NB4 (cell line): ENCODE measurements at regions not wholly inside any gene's neighbourhood (a gene's known extent, or its start where the extent isn't known, plus 50 kb on each side); places are given as distances from the start of the nearest gene placed in this dataset.

Experiments
- DNase-seq: peaks from one replicate; pipeline ENCODE4 v3.0.0; 2010; ENCODE audit warnings: low read depth
- H3K4me3 ChIP-seq: one replicate; pipeline ENCODE4 v1.5.1; 2011; ENCODE audit warnings: mild to moderate bottlenecking, low read depth, low read length, moderate library complexity
- CTCF ChIP-seq: IDR thresholded peaks from one replicate; pipeline ENCODE4 v1.5.1; 2012; ENCODE audit warnings: low read depth, low read length
- MAX ChIP-seq: IDR thresholded peaks from 2 replicates; pipeline ENCODE4 v1.6.1; 2011; ENCODE audit warnings: low read depth, low read length
- MYC ChIP-seq: IDR thresholded peaks from 2 replicates; pipeline ENCODE4 v1.6.1; 2011; ENCODE audit warnings: low read depth, low read length
- POLR2A ChIP-seq: IDR thresholded peaks from 2 replicates; pipeline ENCODE4 v1.6.1; 2011; ENCODE audit warnings: mild to moderate bottlenecking; ENCODE audit not compliant: insufficient read length; ENCODE audit errors: extremely low read depth

GRCh38 chr1:96355961-96356360, 365.6 kb upstream of the PTBP2 start:
- TF ChIP-seq MAX, result no peak
- no peak overlapping the region for H3K4me3 ChIP-seq
- DNase-seq, result no peak

- DNase-seq, result no peak
- no peak overlapping the region for H3K4me3 ChIP-seq
- no peak for TF ChIP-seq POLR2A
- no peak for TF ChIP-seq MYC
- no peak for TF ChIP-seq CTCF
- no peak for TF ChIP-seq MAX
Measured at GRCh38 chr1:96357141-96357765, 364.3 kb upstream of the PTBP2 start.

- H3K4me3 ChIP-seq, result no peak overlapping the region
- no peak for DNase-seq
- TF ChIP-seq POLR2A (no peak), MYC (no peak), MAX (no peak), CTCF (no peak)
Measured at GRCh38 chr1:96358057-96358456, 363.5 kb upstream of the PTBP2 start.

GRCh38 chr1:96360036-96360795, 361.4 kb upstream of the PTBP2 start:
- TF ChIP-seq CTCF, result no peak
- no peak for TF ChIP-seq POLR2A
- no peak for TF ChIP-seq MAX
- no peak for TF ChIP-seq MYC
- DNase-seq, result no peak
- no peak overlapping the region for H3K4me3 ChIP-seq

GRCh38 chr1:96361271-96361856, 360.2 kb upstream of the PTBP2 start:
- H3K4me3 ChIP-seq, result no peak overlapping the region
- TF ChIP-seq POLR2A (no peak), CTCF (no peak), MYC (no peak), MAX (no peak)
- peak; percentile 30 for DNase-seq

GRCh38 chr1:96361961-96362360, 359.6 kb upstream of the PTBP2 start:
- DNase-seq, result peak; percentile 66
- no peak overlapping the region for H3K4me3 ChIP-seq
- no peak for TF ChIP-seq MYC
- TF ChIP-seq POLR2A, result no peak
- no peak for TF ChIP-seq MAX
